NCI-H187 treated with DMSO at 0.1 percent for 48 hours (cell line): ENCODE measurements at regions not wholly inside any gene's neighbourhood (a gene's known extent, or its start where the extent isn't known, plus 50 kb on each side); places are given as distances from the start of the nearest gene placed in this dataset.
"Not testable (repeated sequence)": the region's sequence is repeated elsewhere in the genome, so short reads cannot be mapped to it uniquely, and the experiment has no call there.

ENCODE experiments used
- DNase-seq: peaks from one replicate; lab custom pipeline; 2025; lab: John Stamatoyannopoulos, UW

DNA sequence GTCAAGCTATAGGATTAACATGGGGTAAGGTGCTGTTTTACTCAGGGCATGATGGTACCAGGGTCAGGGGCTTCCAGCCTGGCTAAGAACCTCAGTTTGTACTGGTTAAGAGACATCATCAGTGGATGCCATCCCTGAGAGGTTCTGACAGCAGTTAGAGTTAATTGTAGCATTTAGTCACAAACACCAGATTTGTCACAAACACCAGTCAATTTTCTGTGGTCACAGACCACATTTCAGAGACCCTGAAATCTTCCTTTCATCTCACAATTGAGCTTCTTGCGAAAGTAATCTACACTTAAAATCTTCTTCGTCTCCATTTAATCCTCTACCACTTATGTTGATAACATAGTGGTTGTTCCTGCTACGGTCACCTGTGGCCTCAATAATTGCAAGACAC, 143.0 kb upstream of the EGLN3 start:
- DNase-seq: no peak

- DNase-seq: no peak
Observed at GRCh38 chr14:34090451-34090850, 139.6 kb upstream of the EGLN3 start.

- no peak for DNase-seq
Observed at GRCh38 chr14:34088914-34089313, 138.0 kb upstream of the EGLN3 start.

- no peak for DNase-seq
Observed at GRCh38 chr14:34087571-34087970, 136.7 kb upstream of the EGLN3 start.

DNA sequence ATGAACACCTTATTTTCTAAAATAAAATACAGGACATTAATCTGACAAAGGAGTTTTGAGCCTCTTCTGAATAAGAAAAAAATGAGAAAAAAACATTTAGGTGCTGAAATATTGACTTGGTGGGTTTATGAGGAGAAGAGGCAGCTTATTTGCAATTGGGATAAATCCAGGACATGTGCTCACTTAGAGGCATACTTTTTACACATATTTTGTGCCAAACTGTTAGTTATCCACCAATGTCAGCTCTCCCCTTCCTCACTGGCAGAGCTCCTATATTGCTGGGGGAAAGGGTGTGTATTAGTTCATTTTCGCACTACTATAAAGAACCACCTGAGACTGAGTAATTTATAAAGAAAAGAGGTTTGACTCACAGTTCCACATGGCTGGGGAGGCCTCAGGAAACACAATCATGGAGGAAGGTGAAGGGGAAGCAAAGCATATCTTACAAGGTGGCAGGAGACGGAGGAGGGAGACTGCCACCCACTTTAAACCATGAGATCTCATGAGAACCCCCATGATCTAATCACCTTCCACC, 135.4 kb upstream of the EGLN3 start:
- DNase-seq: no peak

GRCh38 chr14:34085695-34086094, 134.8 kb upstream of the EGLN3 start:
- no peak for DNase-seq

- DNase-seq: no peak
Observed at GRCh38 chr14:34081576-34082136, 130.8 kb upstream of the EGLN3 start.

GRCh38 chr14:34081101-34081575, 130.3 kb upstream of the EGLN3 start:
- no peak for DNase-seq

- not testable (repeated sequence) for DNase-seq
Observed at GRCh38 chr14:34079643-34080042, 128.8 kb upstream of the EGLN3 start.

DNA sequence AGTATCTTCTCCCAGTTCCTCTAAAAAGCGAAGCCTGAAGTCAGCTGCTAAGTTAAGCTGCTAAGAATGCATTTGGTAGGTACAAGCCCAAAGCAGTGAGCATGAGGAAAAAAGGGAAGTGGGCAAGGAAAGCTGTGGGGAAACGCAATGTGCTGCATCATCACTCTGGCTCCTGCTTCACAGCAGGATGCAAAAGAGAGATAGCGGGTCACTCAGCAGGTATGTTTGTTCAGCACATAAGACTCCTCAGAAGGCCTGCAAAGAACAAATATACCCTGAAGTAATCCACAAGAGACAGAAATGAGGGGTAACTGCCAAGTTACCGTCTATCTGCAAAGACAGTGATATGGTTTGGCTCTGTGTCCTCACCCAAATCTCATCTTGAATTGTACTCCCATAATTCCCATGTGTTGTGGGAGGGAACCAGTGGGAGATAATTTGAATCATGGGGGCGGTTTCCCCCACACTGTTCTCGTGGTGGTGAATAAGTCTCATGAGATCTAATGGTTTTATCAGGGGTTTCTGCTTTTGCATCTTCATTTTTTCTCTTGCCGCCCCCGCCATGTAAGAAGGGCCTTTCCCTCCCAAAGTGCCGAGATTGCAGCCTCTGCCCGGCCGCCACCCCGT, 127.4 kb upstream of the EGLN3 start:
- DNase-seq: no peak

DNA sequence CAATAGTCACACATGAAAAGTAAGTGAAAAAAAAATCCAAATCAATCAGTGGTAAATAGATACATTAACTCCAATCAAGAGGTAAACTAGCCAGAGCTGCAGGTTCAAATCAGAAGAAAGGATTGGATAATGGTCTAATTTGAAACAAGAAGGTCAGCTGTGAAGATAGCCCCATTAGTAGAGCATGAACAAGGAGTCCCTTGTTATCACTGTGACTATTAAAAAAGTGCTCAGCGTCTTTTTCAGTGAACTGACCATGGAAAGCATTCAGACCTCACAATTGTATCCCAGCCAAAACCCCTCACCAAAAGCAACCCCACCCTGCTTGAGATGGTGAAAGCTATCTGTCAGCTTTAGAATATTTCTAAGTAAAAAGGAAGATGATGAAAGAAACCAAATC, 125.0 kb upstream of the EGLN3 start:
- DNase-seq: no peak

- DNase-seq: no peak
Observed at GRCh38 chr14:34075042-34075744, 124.3 kb upstream of the EGLN3 start.

GRCh38 chr14:34072921-34073320, 122.0 kb upstream of the EGLN3 start:
- DNase-seq: no peak

GRCh38 chr14:34072401-34072800, 121.5 kb upstream of the EGLN3 start:
- DNase-seq: no peak

DNA sequence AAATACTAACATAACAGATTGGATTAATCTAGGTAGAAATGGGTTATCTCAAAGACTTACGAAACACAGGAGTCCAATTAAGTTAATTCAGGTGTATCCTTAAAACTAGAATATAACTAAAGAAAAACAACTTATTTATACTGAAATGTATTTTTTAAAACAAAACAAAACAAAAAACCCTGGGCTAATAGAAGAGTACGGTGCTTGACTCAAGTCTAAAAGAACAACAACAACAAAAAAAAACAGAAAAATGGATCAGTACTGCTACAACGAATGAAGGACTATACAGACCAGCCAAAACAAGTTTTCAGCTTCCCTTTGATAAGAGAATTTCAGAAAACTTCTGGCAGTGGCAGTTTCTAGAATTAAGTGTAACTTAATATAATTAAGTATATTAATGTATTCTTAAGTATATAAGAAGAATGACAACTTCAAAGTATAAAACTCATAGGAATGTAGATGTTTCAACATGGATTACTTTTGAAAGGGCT, 120.1 kb upstream of the EGLN3 start:
- no peak for DNase-seq

- DNase-seq: no peak
Observed at GRCh38 chr14:34069854-34070582, 119.1 kb upstream of the EGLN3 start.

GRCh38 chr14:34067587-34067986, 116.7 kb upstream of the EGLN3 start:
- no peak for DNase-seq

DNA sequence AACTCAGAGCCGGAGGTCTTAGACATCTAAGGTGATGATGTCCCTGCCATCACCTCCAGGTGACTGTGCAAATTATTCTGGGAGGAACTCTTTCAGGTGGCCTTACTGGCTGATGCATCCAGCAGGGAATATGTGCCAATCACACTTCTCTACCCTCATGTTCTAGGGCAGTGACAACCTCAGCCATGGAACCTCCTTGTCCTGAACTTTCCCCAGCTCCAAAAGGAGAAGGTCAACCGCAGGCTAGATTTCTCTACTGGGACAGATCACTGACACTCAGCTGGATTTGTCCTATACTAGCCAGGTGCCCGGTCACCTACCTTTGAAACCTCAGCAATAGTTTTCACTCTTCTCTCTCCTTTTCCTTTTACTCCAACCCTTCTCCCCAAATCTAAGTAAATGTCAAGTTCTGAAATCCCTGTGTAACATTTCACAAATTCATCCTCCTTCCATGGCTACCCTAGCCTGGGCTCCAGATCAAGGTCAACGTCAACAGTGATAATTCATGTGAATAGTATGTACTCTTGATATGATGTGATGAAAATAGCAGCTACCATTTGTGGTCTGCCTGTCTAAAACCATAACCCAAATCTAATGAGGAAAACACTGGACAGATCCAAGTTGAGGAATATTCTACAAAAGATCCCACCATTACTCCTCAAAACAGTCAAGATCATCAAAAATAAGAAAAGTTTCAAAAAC, 115.0 kb upstream of the EGLN3 start:
- DNase-seq: no peak

GRCh38 chr14:34065236-34065635, 114.4 kb upstream of the EGLN3 start:
- no peak for DNase-seq

GRCh38 chr14:34064349-34064748, 113.5 kb upstream of the EGLN3 start:
- DNase-seq: no peak

GRCh38 chr14:34063470-34064164, 112.7 kb upstream of the EGLN3 start:
- DNase-seq: no peak
